ENCODE measurements at regions not wholly inside any gene's neighbourhood (a gene's known extent, or its start where the extent isn't known, plus 50 kb on each side); places are given as distances from the start of the nearest gene placed in this dataset.

GRCh38 chr4:28545986-28546385 lies 1685.3 kb downstream of the STIM2 start:
- CTCF ChIA-PET: interaction anchor here (1.2 kb wide), 1 partner anchor 13 kb away, joined by 3 read pairs; no protein-coding TSS in a partner anchor

GRCh38 chr4:28548136-28548535 lies 1687.5 kb downstream of the STIM2 start:
- no peak for DNase-seq (ENCODE audit: extremely low spot score)
- CTCF ChIA-PET: interaction anchor here (1.4 kb wide), 1 partner anchor 13 kb away, joined by 4 read pairs; no protein-coding TSS in a partner anchor
- TF ChIP-seq CTCF (IDR thresholded peaks at IDR 0.05; ENCODE audit: control extremely low read depth, extremely low read depth, low read depth, missing control alignments): no peak
- POLR2A ChIA-PET: no interaction called here

More at GRCh38 chr4:28545986-28546385, 1685.3 kb downstream of the STIM2 start:
- no peak for DNase-seq (ENCODE audit: extremely low spot score)
- POLR2A ChIA-PET: no interaction called here
- TF ChIP-seq CTCF (IDR thresholded peaks at IDR 0.05; ENCODE audit: control extremely low read depth, extremely low read depth, low read depth, missing control alignments): no peak

GRCh38 chr4:28548594-28548993 lies 1688.0 kb downstream of the STIM2 start:
- POLR2A ChIA-PET: no interaction called here
- no peak for DNase-seq (ENCODE audit: extremely low spot score)
- TF ChIP-seq CTCF (IDR thresholded peaks at IDR 0.05; ENCODE audit: control extremely low read depth, extremely low read depth, low read depth, missing control alignments): no peak
- CTCF ChIA-PET: interaction anchor here (1.4 kb wide), 1 partner anchor 14 kb away, joined by 4 read pairs; no protein-coding TSS in a partner anchor

GRCh38 chr4:28555866-28556265 lies 1695.2 kb downstream of the STIM2 start:
- POLR2A ChIA-PET: no interaction called here
- no peak for DNase-seq (ENCODE audit: extremely low spot score)
- no peak for TF ChIP-seq CTCF (IDR thresholded peaks at IDR 0.05; ENCODE audit: control extremely low read depth, extremely low read depth, low read depth, missing control alignments)

GRCh38 chr4:28557755-28558154 lies 1697.1 kb downstream of the STIM2 start:
- CTCF ChIA-PET: no interaction called here
- no peak for TF ChIP-seq CTCF (IDR thresholded peaks at IDR 0.05; ENCODE audit: control extremely low read depth, extremely low read depth, low read depth, missing control alignments)
- DNase-seq (ENCODE audit: extremely low spot score): no peak
- POLR2A ChIA-PET: no interaction called here

More at GRCh38 chr4:28555866-28556265, 1695.2 kb downstream of the STIM2 start:
- CTCF ChIA-PET: interaction anchor here (1.3 kb wide), 1 partner anchor 10 kb away, joined by 3 read pairs; no protein-coding TSS in a partner anchor

GRCh38 chr4:28558895-28559294 lies 1698.3 kb downstream of the STIM2 start:
- DNase-seq (ENCODE audit: extremely low spot score): no peak
- ChIA-PET POLR2A (no interaction called here), CTCF (interaction anchor here (1.0 kb wide), 1 partner anchor 12 kb away, joined by 3 read pairs; no protein-coding TSS in a partner anchor)
- no peak for TF ChIP-seq CTCF (IDR thresholded peaks at IDR 0.05; ENCODE audit: control extremely low read depth, extremely low read depth, low read depth, missing control alignments)
